K562 (cell line): ENCODE measurements at regions not wholly inside any gene's neighbourhood (a gene's known extent, or its start where the extent isn't known, plus 50 kb on each side); places are given as distances from the start of the nearest gene placed in this dataset.
"Not testable (repeated sequence)": the region's sequence is repeated elsewhere in the genome, so short reads cannot be mapped to it uniquely, and the experiment has no call there.

Experiments
- ATAC-seq: fragments of 200-7000 bp; cut with Tn5 transposase; 3 replicates; pipeline ENCODE4 v1.9.1; 2020; ENCODE audit warnings: moderate library complexity
- BruUV-seq: library from RNA; stranded (reverse); fragments of 400-500 nt; replicated peaks from 2 replicates; lab custom pipeline; 2021; lab: Mats Ljungman, UMichigan
- CTCF ChIA-PET: fragments of 300-600 bp; formaldehyde crosslinking; extraction: SDS; loops from one replicate; lab custom pipeline; 2021; ENCODE audit warnings: low intra/inter-chr PET ratio; lab: Yijun Ruan, JAX
- POLR2A ChIA-PET: fragments of 300-600, 350-650 bp; sonication (Branson Sonifier 250); formaldehyde crosslinking; extraction: SDS; loops from one replicate; lab custom pipeline; 2021; ENCODE audit warnings: antibody characterized with exemption, inconsistent platforms; lab: Yijun Ruan, JAX
- DNase-seq, 4 experiments: peaks; one replicate each; pipeline versions ENCODE4 v3.0.0 to v3.0.0-alpha.2; 2011 to 2018; ENCODE audit warnings: low spot score in 3 of 4, mixed read lengths in 3 of 4; ENCODE audit errors: extremely low read depth in 1 of 4
- FAIRE-seq: peaks from 2 replicates; lab custom pipeline; 2011; peaks lifted over from hg19 to GRCh38; lab: Jason Lieb, UNC
- H2AFZ ChIP-seq: 2 replicates; pipeline ENCODE4 v1.6.0; 2011; ENCODE audit warnings: low read depth, low read length, control low read depth, inconsistent platforms
- H3K27ac ChIP-seq: fragments of 200-600 bp; 3 replicates; pipeline ENCODE4 v1.8.0; 2011; ENCODE audit warnings: low read depth, mild to moderate bottlenecking, control low read depth, inconsistent platforms, low read length, moderate library complexity, mixed read lengths; ENCODE audit errors: extremely low read depth
- H3K27me3 ChIP-seq, 2 experiments: fragments of 300-600 bp in 1 of 2; 2 replicates in 1 of 2; 3 replicates in 1 of 2; pipeline versions ENCODE4 v1.6.0 to v1.8.0; 2011; ENCODE audit warnings: inconsistent platforms in 2 of 2, low read length in 2 of 2, mild to moderate bottlenecking in 1 of 2, mixed read lengths in 1 of 2, moderate library complexity in 1 of 2; ENCODE audit not compliant: control insufficient read depth in 2 of 2, insufficient read depth in 2 of 2
- H3K36me3 ChIP-seq: fragments of 300-600 bp; 3 replicates; pipeline ENCODE4 v1.8.0; 2011; ENCODE audit warnings: mild to moderate bottlenecking, low read length, inconsistent platforms; ENCODE audit not compliant: control insufficient read depth, insufficient read depth
- H3K4me1 ChIP-seq, 2 experiments: fragments of 200-600 bp in 1 of 2; replicated peaks in 1 of 2; 2 replicates in 1 of 2; 3 replicates in 1 of 2; pipeline versions ENCODE4 v1.5.1 to v1.8.0; 2011; ENCODE audit warnings: inconsistent platforms in 2 of 2, low read length in 2 of 2, mild to moderate bottlenecking in 1 of 2, mixed read lengths in 1 of 2, moderate library complexity in 1 of 2; ENCODE audit not compliant: control insufficient read depth in 2 of 2, insufficient read depth in 2 of 2
- H3K4me2 ChIP-seq: 2 replicates; pipeline ENCODE4 v1.6.1; 2011; ENCODE audit warnings: low read length, control low read depth, inconsistent platforms, mixed read lengths; ENCODE audit not compliant: insufficient read depth
- H3K4me3 ChIP-seq: fragments of 200-600 bp; sonication (generic), shearing (Covaris generic); 2 replicates; pipeline ENCODE4 v1.5.1; 2016; ENCODE audit warnings: control low read depth, inconsistent platforms
- H3K79me2 ChIP-seq: fragments of 200-600 bp; 3 replicates; pipeline ENCODE4 v1.8.0; 2011; ENCODE audit warnings: low read length, inconsistent platforms; ENCODE audit not compliant: control insufficient read depth, insufficient read depth
- H3K9ac ChIP-seq, 2 experiments: 2 replicates each; pipeline versions ENCODE4 v1.6.0 to v1.6.1; 2011; ENCODE audit warnings: low read depth in 2 of 2, low read length in 2 of 2, control low read depth in 1 of 2, inconsistent platforms in 1 of 2, mild to moderate bottlenecking in 1 of 2, mixed read lengths in 1 of 2; ENCODE audit not compliant: insufficient read depth in 1 of 2
- H3K9me1 ChIP-seq: one replicate; pipeline ENCODE4 v1.6.0; 2011; ENCODE audit warnings: inconsistent platforms, mild to moderate bottlenecking, low read length, moderate library complexity; ENCODE audit not compliant: control insufficient read depth, insufficient read depth
- H3K9me3 ChIP-seq: replicated peaks from 2 replicates; pipeline ENCODE4 v1.5.1; 2011; ENCODE audit warnings: low read depth, low read length, inconsistent platforms; ENCODE audit not compliant: control insufficient read depth, insufficient read depth
- H4K20me1 ChIP-seq: replicated peaks from 2 replicates; pipeline ENCODE4 v1.6.1; 2011; ENCODE audit warnings: low read length, inconsistent platforms, mixed read lengths; ENCODE audit not compliant: control insufficient read depth, insufficient read depth
- WGBS: fragments of 100-300 bp; shearing (Covaris generic); methylation state at CpG from one replicate; pipeline ENCODE4 v1.1.6; 2016; ENCODE audit warnings: low coverage, mixed read lengths; ENCODE audit not compliant: insufficient coverage; ENCODE audit errors: missing lambda C conversion rate; 5-methylcytosine and 5-hydroxymethylcytosine counted together
- in situ Hi-C: fragments of 300-500 bp; cut with MboI; formaldehyde crosslinking; loops from 4 replicates; pipeline ENCODE4 v1.15.0; 2018; ENCODE audit warnings: inconsistent platforms, mixed read lengths
- intact Hi-C: fragments of 100-400 bp; cut with micrococcal nuclease; formaldehyde crosslinking; loops from 2 replicates; pipeline ENCODE4 v1.14.2; 2022

DNA sequence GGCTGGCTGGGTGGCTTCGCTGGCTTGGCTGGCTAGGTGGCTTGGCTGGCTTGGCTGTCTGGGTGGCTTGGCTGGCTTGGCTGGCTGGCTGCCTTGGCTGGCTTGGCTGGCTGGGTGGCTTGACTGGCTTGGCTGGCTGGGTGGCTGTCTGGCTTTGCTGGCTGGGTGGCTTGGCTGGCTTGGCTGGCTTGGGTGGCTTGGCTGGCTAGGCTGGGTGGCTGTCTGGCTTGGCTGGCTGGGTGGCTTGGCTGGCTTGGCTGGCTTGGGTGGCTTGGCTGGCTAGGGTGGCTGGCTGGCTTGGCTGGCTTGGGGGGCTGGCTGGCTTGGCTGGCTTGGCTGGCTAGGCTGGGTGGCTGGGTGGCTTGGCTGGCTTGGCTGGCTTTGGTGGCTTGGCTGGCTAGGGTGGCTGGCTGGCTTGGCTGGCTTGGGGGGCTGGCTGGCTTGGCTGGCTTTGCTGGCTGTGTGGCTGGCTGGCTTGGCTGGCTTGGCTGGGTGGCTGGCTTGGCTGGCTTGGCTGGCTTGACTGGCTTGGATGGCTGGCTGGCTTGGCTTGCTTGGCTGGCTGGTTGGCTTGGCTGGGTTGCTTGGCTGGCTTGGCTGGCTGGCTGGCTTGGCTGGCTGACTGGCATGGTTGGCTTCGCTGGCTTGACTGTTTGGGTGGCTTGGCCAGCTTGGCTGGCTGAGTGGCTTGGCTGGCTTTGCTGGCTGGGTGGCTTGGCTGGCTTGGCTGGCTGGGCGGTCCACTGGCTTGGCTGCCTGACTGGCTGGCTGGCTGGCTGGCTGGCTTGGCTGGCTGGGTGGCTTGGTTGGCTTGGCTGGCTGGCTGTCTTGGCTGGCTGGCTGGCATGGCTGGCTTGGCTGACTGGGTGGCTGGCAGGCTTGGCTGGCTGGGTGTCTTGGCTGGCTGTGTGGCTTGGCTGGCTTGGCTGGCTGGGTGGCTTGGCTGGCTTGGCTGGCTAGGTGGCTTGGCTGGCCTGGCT, 436.3 kb downstream of the GOLGA6L6 start:
- H3K4me1 ChIP-seq, POLR2A ChIA-PET, BruUV-seq, H3K9me3 ChIP-seq, H3K27me3 ChIP-seq, H3K4me2 ChIP-seq, H2AFZ ChIP-seq, ATAC-seq, H3K27ac ChIP-seq, H4K20me1 ChIP-seq, CTCF ChIA-PET, H3K9ac ChIP-seq, FAIRE-seq, intact Hi-C loops, H3K9me1 ChIP-seq, DNase-seq, H3K4me3 ChIP-seq, H3K79me2 ChIP-seq, H3K36me3 ChIP-seq, in situ Hi-C loops: not testable (repeated sequence)
- WGBS: no CpG with 5 or more reads among the region's 3 CpGs

DNA sequence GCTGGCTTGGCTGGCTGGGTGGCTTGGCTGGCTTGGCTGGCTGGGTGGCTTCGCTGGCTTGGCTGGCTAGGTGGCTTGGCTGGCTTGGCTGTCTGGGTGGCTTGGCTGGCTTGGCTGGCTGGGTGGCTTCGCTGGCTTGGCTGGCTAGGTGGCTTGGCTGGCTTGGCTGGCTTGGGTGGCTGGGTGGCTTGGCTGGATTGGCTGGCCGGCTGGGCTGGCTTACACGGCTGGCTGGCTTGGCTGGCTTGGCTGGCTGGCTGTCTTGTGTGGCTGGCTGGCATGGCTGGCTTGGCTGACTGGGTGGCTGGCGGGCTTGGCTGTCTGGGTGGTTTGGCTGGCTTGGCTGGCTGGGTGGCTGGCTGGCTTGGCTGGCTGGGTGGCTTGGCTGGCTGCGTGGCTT, 437.0 kb downstream of the GOLGA6L6 start:
- H3K4me1 ChIP-seq, H2AFZ ChIP-seq, POLR2A ChIA-PET, H3K9me3 ChIP-seq, H3K79me2 ChIP-seq, in situ Hi-C loops, H3K36me3 ChIP-seq, FAIRE-seq, H3K27ac ChIP-seq, ATAC-seq, H3K9me1 ChIP-seq, CTCF ChIA-PET, BruUV-seq, H3K9ac ChIP-seq, H3K4me3 ChIP-seq, intact Hi-C loops, DNase-seq, H3K4me2 ChIP-seq, H3K27me3 ChIP-seq, H4K20me1 ChIP-seq: not testable (repeated sequence)
- 0% methylated on average over 3 of the region's 6 CpGs for WGBS

DNA sequence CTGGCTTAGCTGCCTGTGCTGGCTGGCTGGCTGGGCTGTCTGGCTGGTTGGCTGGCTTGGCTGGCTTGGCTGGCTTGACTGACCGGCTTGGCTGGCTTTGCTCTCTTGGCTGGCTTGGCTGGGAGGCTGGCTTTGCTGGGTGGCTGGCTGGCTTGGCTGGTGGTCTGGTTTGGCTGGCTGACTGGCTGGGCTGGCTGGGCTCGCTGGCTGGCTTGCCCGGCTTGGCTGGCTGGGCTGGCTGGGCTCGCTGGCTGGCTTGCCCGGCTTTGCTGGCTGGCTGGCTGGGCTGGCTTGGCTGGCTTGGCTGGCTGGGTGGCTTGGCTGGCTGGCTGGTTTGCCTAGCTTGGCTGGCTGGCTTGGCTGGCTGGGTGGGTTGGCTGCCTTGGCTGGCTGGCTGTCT, 438.7 kb downstream of the GOLGA6L6 start:
- H3K4me3 ChIP-seq, CTCF ChIA-PET, H2AFZ ChIP-seq, H3K27me3 ChIP-seq, BruUV-seq, H3K4me1 ChIP-seq, DNase-seq, ATAC-seq, H3K4me2 ChIP-seq, H3K27ac ChIP-seq, in situ Hi-C loops, H3K36me3 ChIP-seq, H4K20me1 ChIP-seq, H3K79me2 ChIP-seq, POLR2A ChIA-PET, H3K9ac ChIP-seq, intact Hi-C loops, H3K9me1 ChIP-seq, H3K9me3 ChIP-seq, FAIRE-seq: not testable (repeated sequence)
- WGBS: 1% methylated on average over 4 of the region's 5 CpGs

DNA sequence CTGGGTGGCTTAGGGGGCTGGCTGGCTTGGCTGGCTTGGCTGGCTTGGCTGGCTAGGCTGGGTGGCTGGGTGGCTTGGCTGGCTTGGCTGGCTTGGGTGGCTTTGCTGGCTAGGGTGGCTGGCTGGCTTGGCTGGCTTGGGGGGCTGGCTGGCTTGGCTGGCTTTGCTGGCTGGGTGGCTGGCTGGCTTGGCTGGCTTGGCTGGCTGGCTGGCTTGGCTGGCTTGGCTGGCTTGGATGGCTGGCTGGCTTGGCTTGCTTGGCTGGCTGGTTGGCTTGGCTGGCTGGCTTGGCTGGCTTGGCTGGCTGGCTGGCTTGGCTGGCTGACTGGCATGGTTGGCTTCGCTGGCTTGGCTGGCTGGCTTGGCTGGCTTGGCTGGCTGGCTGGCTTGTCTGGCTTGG, 439.4 kb downstream of the GOLGA6L6 start:
- H3K4me1 ChIP-seq, H3K79me2 ChIP-seq, ATAC-seq, H2AFZ ChIP-seq, H3K27me3 ChIP-seq, CTCF ChIA-PET, intact Hi-C loops, H3K9me1 ChIP-seq, H4K20me1 ChIP-seq, H3K27ac ChIP-seq, H3K9me3 ChIP-seq, H3K36me3 ChIP-seq, BruUV-seq, FAIRE-seq, H3K4me2 ChIP-seq, POLR2A ChIA-PET, in situ Hi-C loops, H3K9ac ChIP-seq, H3K4me3 ChIP-seq, DNase-seq: not testable (repeated sequence)
- no CpG with 5 or more reads among the region's 1 CpG for WGBS
